Ishikawa (cell line): ENCODE measurements at regions not wholly inside any gene's neighbourhood (a gene's known extent, or its start where the extent isn't known, plus 50 kb on each side); places are given as distances from the start of the nearest gene placed in this dataset.

ENCODE experiments used
- CREB1 ChIP-seq: IDR thresholded peaks from 2 replicates; pipeline ENCODE4 v1.6.1; 2012; ENCODE audit warnings: low read depth
- EGR1 ChIP-seq: IDR thresholded peaks from 2 replicates; pipeline ENCODE4 v1.6.1; 2012
- EP300 ChIP-seq: IDR thresholded peaks from 2 replicates; pipeline ENCODE4 v1.6.1; 2012; ENCODE audit warnings: borderline replicate concordance
- FOXM1 ChIP-seq: IDR thresholded peaks from 2 replicates; pipeline ENCODE4 v1.6.1; 2012; ENCODE audit warnings: low read depth, borderline replicate concordance
- NFIC ChIP-seq: IDR thresholded peaks from 2 replicates; pipeline ENCODE4 v1.6.1; 2012
- TAF1 ChIP-seq: IDR thresholded peaks from 2 replicates; pipeline ENCODE4 v1.6.1; 2012; ENCODE audit warnings: low read depth, mild to moderate bottlenecking
- TCF12 ChIP-seq: IDR thresholded peaks from 2 replicates; pipeline ENCODE4 v1.6.1; 2012; ENCODE audit warnings: low read depth
- TEAD4 ChIP-seq: IDR thresholded peaks from 2 replicates; pipeline ENCODE4 v1.6.1; 2012
- YY1 ChIP-seq: IDR thresholded peaks from 2 replicates; pipeline ENCODE4 v1.6.1; 2012; ENCODE audit warnings: low read depth
- ZBTB7A ChIP-seq: IDR thresholded peaks from 2 replicates; pipeline ENCODE4 v1.6.1; 2012; ENCODE audit warnings: low read depth
- TF ChIP-seq, protein P1 (sequence below): IDR thresholded peaks from 2 replicates; pipeline ENCODE4 v1.6.1; 2012; ENCODE audit warnings: low read depth, mild to moderate bottlenecking
- TF ChIP-seq, protein P2 (sequence below): IDR thresholded peaks from 2 replicates; pipeline ENCODE4 v1.6.1; 2012
- TF ChIP-seq, protein P3 (sequence below): IDR thresholded peaks from 2 replicates; pipeline ENCODE4 v1.6.1; 2012

DNA sequence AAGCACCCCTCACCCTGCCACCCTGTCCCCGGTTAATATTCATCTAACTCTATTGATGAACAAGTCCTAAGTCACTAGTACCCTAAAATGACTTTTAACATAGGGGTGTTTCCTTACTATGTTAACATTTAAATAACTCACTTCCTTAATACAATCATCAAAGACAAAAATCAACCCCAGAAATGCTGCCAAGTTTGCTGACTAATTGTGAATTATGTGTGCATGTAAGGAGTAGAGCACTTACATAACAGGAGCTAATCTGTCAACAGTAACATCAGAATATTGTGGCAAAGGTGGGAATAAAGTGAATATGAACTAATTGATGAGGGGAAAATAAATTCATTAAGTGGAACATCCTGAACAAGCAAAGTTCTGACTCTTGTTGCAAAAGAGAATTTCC lies 81.4 kb upstream of the ERBB4 start:
- TF ChIP-seq, protein P1, sequence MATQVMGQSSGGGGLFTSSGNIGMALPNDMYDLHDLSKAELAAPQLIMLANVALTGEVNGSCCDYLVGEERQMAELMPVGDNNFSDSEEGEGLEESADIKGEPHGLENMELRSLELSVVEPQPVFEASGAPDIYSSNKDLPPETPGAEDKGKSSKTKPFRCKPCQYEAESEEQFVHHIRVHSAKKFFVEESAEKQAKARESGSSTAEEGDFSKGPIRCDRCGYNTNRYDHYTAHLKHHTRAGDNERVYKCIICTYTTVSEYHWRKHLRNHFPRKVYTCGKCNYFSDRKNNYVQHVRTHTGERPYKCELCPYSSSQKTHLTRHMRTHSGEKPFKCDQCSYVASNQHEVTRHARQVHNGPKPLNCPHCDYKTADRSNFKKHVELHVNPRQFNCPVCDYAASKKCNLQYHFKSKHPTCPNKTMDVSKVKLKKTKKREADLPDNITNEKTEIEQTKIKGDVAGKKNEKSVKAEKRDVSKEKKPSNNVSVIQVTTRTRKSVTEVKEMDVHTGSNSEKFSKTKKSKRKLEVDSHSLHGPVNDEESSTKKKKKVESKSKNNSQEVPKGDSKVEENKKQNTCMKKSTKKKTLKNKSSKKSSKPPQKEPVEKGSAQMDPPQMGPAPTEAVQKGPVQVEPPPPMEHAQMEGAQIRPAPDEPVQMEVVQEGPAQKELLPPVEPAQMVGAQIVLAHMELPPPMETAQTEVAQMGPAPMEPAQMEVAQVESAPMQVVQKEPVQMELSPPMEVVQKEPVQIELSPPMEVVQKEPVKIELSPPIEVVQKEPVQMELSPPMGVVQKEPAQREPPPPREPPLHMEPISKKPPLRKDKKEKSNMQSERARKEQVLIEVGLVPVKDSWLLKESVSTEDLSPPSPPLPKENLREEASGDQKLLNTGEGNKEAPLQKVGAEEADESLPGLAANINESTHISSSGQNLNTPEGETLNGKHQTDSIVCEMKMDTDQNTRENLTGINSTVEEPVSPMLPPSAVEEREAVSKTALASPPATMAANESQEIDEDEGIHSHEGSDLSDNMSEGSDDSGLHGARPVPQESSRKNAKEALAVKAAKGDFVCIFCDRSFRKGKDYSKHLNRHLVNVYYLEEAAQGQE: no peak
- TF ChIP-seq EP300 (no peak), FOXM1 (no peak), EGR1 (no peak), ZBTB7A (no peak), YY1 (no peak), TAF1 (no peak), NFIC (no peak), TCF12 (no peak), CREB1 (no peak), TEAD4 (no peak)
- TF ChIP-seq, protein P2, sequence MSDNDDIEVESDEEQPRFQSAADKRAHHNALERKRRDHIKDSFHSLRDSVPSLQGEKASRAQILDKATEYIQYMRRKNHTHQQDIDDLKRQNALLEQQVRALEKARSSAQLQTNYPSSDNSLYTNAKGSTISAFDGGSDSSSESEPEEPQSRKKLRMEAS: no peak
- TF ChIP-seq, protein P3, sequence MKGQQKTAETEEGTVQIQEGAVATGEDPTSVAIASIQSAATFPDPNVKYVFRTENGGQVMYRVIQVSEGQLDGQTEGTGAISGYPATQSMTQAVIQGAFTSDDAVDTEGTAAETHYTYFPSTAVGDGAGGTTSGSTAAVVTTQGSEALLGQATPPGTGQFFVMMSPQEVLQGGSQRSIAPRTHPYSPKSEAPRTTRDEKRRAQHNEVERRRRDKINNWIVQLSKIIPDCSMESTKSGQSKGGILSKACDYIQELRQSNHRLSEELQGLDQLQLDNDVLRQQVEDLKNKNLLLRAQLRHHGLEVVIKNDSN: no peak
